ENCODE measurements at regions not wholly inside any gene's neighbourhood (a gene's known extent, or its start where the extent isn't known, plus 50 kb on each side); places are given as distances from the start of the nearest gene placed in this dataset.

DNA sequence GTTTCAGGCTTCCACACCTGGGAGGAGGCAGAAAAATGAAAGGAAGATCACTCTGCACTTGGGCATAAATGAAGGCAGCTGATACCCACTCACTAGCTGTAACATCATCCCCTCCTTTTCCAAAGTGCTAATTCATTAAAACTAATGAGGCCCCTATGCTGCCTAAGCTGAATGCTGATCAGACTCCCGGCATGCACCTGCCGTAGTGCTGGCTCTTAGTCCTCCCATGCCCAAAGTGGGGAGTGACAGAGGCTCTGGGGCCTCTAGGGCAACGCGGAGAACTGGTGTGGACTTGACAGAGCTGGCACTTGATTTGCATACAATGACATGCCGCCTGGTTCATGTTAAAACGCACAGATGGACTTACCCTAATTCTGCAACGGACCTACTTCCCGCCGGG, 96.5 kb upstream of the NCAM1 start:
- TF ChIP-seq, protein P1, sequence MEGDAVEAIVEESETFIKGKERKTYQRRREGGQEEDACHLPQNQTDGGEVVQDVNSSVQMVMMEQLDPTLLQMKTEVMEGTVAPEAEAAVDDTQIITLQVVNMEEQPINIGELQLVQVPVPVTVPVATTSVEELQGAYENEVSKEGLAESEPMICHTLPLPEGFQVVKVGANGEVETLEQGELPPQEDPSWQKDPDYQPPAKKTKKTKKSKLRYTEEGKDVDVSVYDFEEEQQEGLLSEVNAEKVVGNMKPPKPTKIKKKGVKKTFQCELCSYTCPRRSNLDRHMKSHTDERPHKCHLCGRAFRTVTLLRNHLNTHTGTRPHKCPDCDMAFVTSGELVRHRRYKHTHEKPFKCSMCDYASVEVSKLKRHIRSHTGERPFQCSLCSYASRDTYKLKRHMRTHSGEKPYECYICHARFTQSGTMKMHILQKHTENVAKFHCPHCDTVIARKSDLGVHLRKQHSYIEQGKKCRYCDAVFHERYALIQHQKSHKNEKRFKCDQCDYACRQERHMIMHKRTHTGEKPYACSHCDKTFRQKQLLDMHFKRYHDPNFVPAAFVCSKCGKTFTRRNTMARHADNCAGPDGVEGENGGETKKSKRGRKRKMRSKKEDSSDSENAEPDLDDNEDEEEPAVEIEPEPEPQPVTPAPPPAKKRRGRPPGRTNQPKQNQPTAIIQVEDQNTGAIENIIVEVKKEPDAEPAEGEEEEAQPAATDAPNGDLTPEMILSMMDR (IDR thresholded peaks at IDR 0.05; ENCODE audit: extremely low read depth in 1 of 2, insufficient read depth in 1 of 2, low read depth in 1 of 2, low read length in 2 of 2): no peak
- TF ChIP-seq EZH2 (IDR thresholded peaks at IDR 0.05; ENCODE audit: borderline replicate concordance, low read depth, low read length, severe bottlenecking) (no peak), POLR2A (IDR thresholded peaks at IDR 0.05; ENCODE audit: low read depth, low read length) (no peak), POLR2AphosphoS5 (IDR thresholded peaks at IDR 0.05; ENCODE audit: insufficient read depth, low read depth, low read length) (no peak)
